ENCODE measurements at regions not wholly inside any gene's neighbourhood (a gene's known extent, or its start where the extent isn't known, plus 50 kb on each side); places are given as distances from the start of the nearest gene placed in this dataset.

- TF ChIP-seq CTCF (conservative IDR thresholded peaks at IDR 0.05 in 1 of 2, IDR thresholded peaks at IDR 0.05 in 1 of 2; ENCODE audit: low read depth in 1 of 2, low read length in 2 of 2) = no peak
- no peak for TF ChIP-seq EZH2 (IDR thresholded peaks at IDR 0.05; ENCODE audit: low read length, missing control alignments)
Measured at GRCh38 chr3:159030886-159031679, 229.2 kb downstream of the MFSD1 start.
